WTC11 (cell line): ENCODE measurements at regions not wholly inside any gene's neighbourhood (a gene's known extent, or its start where the extent isn't known, plus 50 kb on each side); places are given as distances from the start of the nearest gene placed in this dataset.

Experiments
- ATAC-seq: fragments of 200-7000 bp; cut with Tn5 transposase; 2 replicates; pipeline ENCODE4 v1.10.0; 2021; ENCODE audit warnings: mild to moderate bottlenecking, moderate library complexity
- CTCF ChIA-PET: fragments of 300-600 bp; sonication (Branson Sonifier 250); formaldehyde crosslinking; loops from one replicate; lab custom pipeline; 2021; ENCODE audit warnings: antibody characterized with exemption; lab: Charles Lee
- POLR2A ChIA-PET: fragments of 350-600 bp; sonication (Branson Sonifier 250); formaldehyde crosslinking; loops from one replicate; lab custom pipeline; 2021; ENCODE audit warnings: antibody characterized with exemption; lab: Charles Lee
- DNase-seq: peaks from one replicate; pipeline ENCODE4 v3.0.0; 2021; ENCODE audit warnings: low spot score
- H3K27ac Mint-ChIP-seq: 2 replicates; pipeline ENCODE4 v1.8.0; 2021; ENCODE audit warnings: mixed read lengths
- H3K27me3 Mint-ChIP-seq: 2 replicates; pipeline ENCODE4 v1.8.0; 2021; ENCODE audit warnings: low read depth, mild to moderate bottlenecking, moderate library complexity, mixed read lengths
- H3K36me3 Mint-ChIP-seq: 2 replicates; pipeline ENCODE4 v1.8.0; 2021; ENCODE audit warnings: mixed read lengths
- H3K4me1 Mint-ChIP-seq: 2 replicates; pipeline ENCODE4 v1.8.0; 2022; ENCODE audit warnings: mixed read lengths
- H3K4me3 Mint-ChIP-seq: 2 replicates; pipeline ENCODE4 v1.8.0; 2021; ENCODE audit warnings: mild to moderate bottlenecking, moderate library complexity, mixed read lengths
- H3K9me3 Mint-ChIP-seq: 2 replicates; pipeline ENCODE4 v1.8.0; 2021; ENCODE audit warnings: mixed read lengths
- ATF3 ChIP-seq: sonication (generic); formaldehyde crosslinking; conservative IDR thresholded peaks from 2 replicates; pipeline ENCODE4 v1.8.1; 2022; ENCODE audit warnings: mild to moderate bottlenecking, missing genetic modification reagents
- ATF6 ChIP-seq: sonication (generic); formaldehyde crosslinking; IDR thresholded peaks from 2 replicates; pipeline ENCODE4 v1.8.1; 2023; ENCODE audit warnings: mild to moderate bottlenecking, missing genetic modification reagents
- CDX4 ChIP-seq: fragments of 250-450 bp; sonication (Bioruptor Pico); IDR thresholded peaks from 2 replicates; pipeline ENCODE4 v1.9.0; 2021; ENCODE audit warnings: moderate library complexity, mild to moderate bottlenecking, inconsistent platforms, borderline replicate concordance
- CREB1 ChIP-seq: sonication (generic); formaldehyde crosslinking; IDR thresholded peaks from 2 replicates; pipeline ENCODE4 v1.8.0; 2023; ENCODE audit warnings: mild to moderate bottlenecking, missing genetic modification reagents
- CREM ChIP-seq: sonication (generic); formaldehyde crosslinking; IDR thresholded peaks from 2 replicates; pipeline ENCODE4 v1.8.1; 2022; ENCODE audit warnings: mild to moderate bottlenecking, missing genetic modification reagents, moderate library complexity
- GRHL2 ChIP-seq: fragments of 250-450 bp; sonication (Bioruptor Pico); IDR thresholded peaks from 2 replicates; pipeline ENCODE4 v1.8.0; 2022; ENCODE audit warnings: mild to moderate bottlenecking, moderate library complexity; ENCODE audit not compliant: insufficient replicate concordance, severe bottlenecking
- JUN ChIP-seq: sonication (generic); formaldehyde crosslinking; IDR thresholded peaks from 2 replicates; pipeline ENCODE4 v1.8.0; 2023; ENCODE audit warnings: mild to moderate bottlenecking, missing genetic modification reagents
- KAT7 ChIP-seq: sonication (generic); formaldehyde crosslinking; IDR thresholded peaks from 2 replicates; pipeline ENCODE4 v1.8.1; 2023; ENCODE audit warnings: missing genetic modification reagents, mild to moderate bottlenecking, borderline replicate concordance
- MYBL2 ChIP-seq: sonication (generic); formaldehyde crosslinking; IDR thresholded peaks from 2 replicates; pipeline ENCODE4 v1.8.1; 2023; ENCODE audit warnings: mild to moderate bottlenecking, moderate library complexity, missing genetic modification reagents
- NFATC4 ChIP-seq: fragments of 250-450 bp; sonication (Bioruptor Pico); IDR thresholded peaks from 2 replicates; pipeline ENCODE4 v1.9.0; 2021; ENCODE audit warnings: mild to moderate bottlenecking
- OVOL2 ChIP-seq: fragments of 250-450 bp; sonication (Bioruptor Pico); IDR thresholded peaks from 2 replicates; pipeline ENCODE4 v1.9.0; 2021; ENCODE audit warnings: mild to moderate bottlenecking, borderline replicate concordance
- SMAD4 ChIP-seq: sonication (generic); formaldehyde crosslinking; IDR thresholded peaks from 2 replicates; pipeline ENCODE4 v1.8.0; 2022; ENCODE audit warnings: mild to moderate bottlenecking, missing genetic modification reagents
- ZBTB21 ChIP-seq: sonication (generic); formaldehyde crosslinking; IDR thresholded peaks from 2 replicates; pipeline ENCODE4 v1.8.1; 2023; ENCODE audit warnings: mild to moderate bottlenecking, missing genetic modification reagents, borderline replicate concordance
- ZNF263 ChIP-seq: sonication (generic); formaldehyde crosslinking; IDR thresholded peaks from 2 replicates; pipeline ENCODE4 v1.8.1; 2022; ENCODE audit warnings: low read depth, mild to moderate bottlenecking, moderate library complexity, missing genetic modification reagents
- ZNF512 ChIP-seq: sonication (generic); formaldehyde crosslinking; IDR thresholded peaks from 2 replicates; pipeline ENCODE4 v1.8.1; 2022; ENCODE audit warnings: missing genetic modification reagents, borderline replicate concordance
- TF ChIP-seq, protein P1 (sequence below): sonication (generic); formaldehyde crosslinking; conservative IDR thresholded peaks from 2 replicates; pipeline ENCODE4 v1.8.1; 2023; ENCODE audit warnings: mild to moderate bottlenecking, low read depth, missing genetic modification reagents, moderate library complexity
- TF ChIP-seq, protein P2 (sequence below): sonication (generic); formaldehyde crosslinking; IDR thresholded peaks from 2 replicates; pipeline ENCODE4 v1.8.1; 2023; ENCODE audit warnings: mild to moderate bottlenecking, missing genetic modification reagents
- TF ChIP-seq, protein P3 (sequence below): sonication (generic); formaldehyde crosslinking; IDR thresholded peaks from 2 replicates; pipeline ENCODE4 v1.8.1; 2022; ENCODE audit warnings: low read depth, mild to moderate bottlenecking, moderate library complexity, missing genetic modification reagents, borderline replicate concordance
- TF ChIP-seq, protein P4 (sequence below): fragments of 250-450 bp; sonication (Bioruptor Pico); IDR thresholded peaks from 2 replicates; pipeline ENCODE4 v1.9.0; 2021; ENCODE audit warnings: mild to moderate bottlenecking

DNA sequence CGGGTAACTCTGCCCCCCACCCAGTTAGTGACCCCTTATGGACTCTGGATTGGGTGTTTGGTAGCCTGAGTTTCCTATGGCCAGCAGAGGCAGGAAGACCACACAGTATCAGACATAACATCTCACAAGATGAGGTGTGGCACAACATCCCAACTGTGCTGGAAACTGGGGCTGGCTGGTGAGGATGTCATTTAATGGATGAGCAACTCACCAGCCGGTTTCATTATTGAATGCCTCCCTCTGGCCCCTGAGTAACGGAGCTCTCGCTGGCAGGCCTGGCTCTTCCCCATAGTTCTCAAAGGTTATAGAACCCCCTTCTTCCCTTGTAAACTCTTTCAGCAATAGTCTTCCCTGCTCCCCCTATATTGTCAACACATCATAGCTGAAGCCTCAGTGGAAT is 195.0 kb downstream of the BCL11A start:
- no peak for ATAC-seq
- DNase-seq = no peak
- ChIA-PET CTCF (no interaction called here), POLR2A (no interaction called here)
- no peak overlapping the region for H3K4me3 Mint-ChIP-seq
- H3K4me1 Mint-ChIP-seq = peaks cover 21% of the 10 kb centered on the region
- H3K9me3 Mint-ChIP-seq = peaks cover 8% of the 10 kb centered on the region
- TF ChIP-seq, protein P1, sequence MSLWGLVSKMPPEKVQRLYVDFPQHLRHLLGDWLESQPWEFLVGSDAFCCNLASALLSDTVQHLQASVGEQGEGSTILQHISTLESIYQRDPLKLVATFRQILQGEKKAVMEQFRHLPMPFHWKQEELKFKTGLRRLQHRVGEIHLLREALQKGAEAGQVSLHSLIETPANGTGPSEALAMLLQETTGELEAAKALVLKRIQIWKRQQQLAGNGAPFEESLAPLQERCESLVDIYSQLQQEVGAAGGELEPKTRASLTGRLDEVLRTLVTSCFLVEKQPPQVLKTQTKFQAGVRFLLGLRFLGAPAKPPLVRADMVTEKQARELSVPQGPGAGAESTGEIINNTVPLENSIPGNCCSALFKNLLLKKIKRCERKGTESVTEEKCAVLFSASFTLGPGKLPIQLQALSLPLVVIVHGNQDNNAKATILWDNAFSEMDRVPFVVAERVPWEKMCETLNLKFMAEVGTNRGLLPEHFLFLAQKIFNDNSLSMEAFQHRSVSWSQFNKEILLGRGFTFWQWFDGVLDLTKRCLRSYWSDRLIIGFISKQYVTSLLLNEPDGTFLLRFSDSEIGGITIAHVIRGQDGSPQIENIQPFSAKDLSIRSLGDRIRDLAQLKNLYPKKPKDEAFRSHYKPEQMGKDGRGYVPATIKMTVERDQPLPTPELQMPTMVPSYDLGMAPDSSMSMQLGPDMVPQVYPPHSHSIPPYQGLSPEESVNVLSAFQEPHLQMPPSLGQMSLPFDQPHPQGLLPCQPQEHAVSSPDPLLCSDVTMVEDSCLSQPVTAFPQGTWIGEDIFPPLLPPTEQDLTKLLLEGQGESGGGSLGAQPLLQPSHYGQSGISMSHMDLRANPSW = no peak
- TF ChIP-seq CDX4 (CRISPR knock-in tag) = no peak
- TF ChIP-seq ATF6 (CRISPR knock-in tag) = no peak
- no peaks in the 10 kb centered on the region; the same call in none of the 2 replicates for H3K27me3 Mint-ChIP-seq
- H3K27ac Mint-ChIP-seq = no peak overlapping the region
- H3K36me3 Mint-ChIP-seq = no peaks in the 10 kb centered on the region

- H3K9me3 Mint-ChIP-seq = peaks cover 8% of the 10 kb centered on the region
- no peaks in the 10 kb centered on the region for H3K36me3 Mint-ChIP-seq
- ChIA-PET POLR2A (no interaction called here), CTCF (no interaction called here)
- DNase-seq (no peak), ATAC-seq (no peak)
- no peak overlapping the region for H3K27ac Mint-ChIP-seq
- peaks cover 26% of the 10 kb centered on the region for H3K4me1 Mint-ChIP-seq
- TF ChIP-seq GRHL2 (CRISPR knock-in tag) (no peak), CREB1 (CRISPR knock-in tag) (no peak), JUN (no peak), ZBTB21 (no peak), ZNF263 (CRISPR knock-in tag) (no peak), CREM (CRISPR knock-in tag) (no peak), ATF3 (no peak), OVOL2 (no peak), ZNF512 (CRISPR knock-in tag) (no peak), MYBL2 (CRISPR knock-in tag) (no peak), NFATC4 (no peak), KAT7 (CRISPR knock-in tag) (no peak), SMAD4 (no peak)
- TF ChIP-seq, protein P2, sequence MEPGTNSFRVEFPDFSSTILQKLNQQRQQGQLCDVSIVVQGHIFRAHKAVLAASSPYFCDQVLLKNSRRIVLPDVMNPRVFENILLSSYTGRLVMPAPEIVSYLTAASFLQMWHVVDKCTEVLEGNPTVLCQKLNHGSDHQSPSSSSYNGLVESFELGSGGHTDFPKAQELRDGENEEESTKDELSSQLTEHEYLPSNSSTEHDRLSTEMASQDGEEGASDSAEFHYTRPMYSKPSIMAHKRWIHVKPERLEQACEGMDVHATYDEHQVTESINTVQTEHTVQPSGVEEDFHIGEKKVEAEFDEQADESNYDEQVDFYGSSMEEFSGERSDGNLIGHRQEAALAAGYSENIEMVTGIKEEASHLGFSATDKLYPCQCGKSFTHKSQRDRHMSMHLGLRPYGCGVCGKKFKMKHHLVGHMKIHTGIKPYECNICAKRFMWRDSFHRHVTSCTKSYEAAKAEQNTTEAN (CRISPR knock-in tag) = no peak
- TF ChIP-seq, protein P3, sequence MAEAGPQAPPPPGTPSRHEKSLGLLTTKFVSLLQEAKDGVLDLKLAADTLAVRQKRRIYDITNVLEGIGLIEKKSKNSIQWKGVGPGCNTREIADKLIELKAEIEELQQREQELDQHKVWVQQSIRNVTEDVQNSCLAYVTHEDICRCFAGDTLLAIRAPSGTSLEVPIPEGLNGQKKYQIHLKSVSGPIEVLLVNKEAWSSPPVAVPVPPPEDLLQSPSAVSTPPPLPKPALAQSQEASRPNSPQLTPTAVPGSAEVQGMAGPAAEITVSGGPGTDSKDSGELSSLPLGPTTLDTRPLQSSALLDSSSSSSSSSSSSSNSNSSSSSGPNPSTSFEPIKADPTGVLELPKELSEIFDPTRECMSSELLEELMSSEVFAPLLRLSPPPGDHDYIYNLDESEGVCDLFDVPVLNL (CRISPR knock-in tag) = no peak
- TF ChIP-seq, protein P4, sequence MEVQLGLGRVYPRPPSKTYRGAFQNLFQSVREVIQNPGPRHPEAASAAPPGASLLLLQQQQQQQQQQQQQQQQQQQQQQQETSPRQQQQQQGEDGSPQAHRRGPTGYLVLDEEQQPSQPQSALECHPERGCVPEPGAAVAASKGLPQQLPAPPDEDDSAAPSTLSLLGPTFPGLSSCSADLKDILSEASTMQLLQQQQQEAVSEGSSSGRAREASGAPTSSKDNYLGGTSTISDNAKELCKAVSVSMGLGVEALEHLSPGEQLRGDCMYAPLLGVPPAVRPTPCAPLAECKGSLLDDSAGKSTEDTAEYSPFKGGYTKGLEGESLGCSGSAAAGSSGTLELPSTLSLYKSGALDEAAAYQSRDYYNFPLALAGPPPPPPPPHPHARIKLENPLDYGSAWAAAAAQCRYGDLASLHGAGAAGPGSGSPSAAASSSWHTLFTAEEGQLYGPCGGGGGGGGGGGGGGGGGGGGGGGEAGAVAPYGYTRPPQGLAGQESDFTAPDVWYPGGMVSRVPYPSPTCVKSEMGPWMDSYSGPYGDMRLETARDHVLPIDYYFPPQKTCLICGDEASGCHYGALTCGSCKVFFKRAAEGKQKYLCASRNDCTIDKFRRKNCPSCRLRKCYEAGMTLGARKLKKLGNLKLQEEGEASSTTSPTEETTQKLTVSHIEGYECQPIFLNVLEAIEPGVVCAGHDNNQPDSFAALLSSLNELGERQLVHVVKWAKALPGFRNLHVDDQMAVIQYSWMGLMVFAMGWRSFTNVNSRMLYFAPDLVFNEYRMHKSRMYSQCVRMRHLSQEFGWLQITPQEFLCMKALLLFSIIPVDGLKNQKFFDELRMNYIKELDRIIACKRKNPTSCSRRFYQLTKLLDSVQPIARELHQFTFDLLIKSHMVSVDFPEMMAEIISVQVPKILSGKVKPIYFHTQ (CRISPR knock-in tag) = no peak
- H3K27me3 Mint-ChIP-seq = no peaks in the 10 kb centered on the region; the same call in none of the 2 replicates
- no peak overlapping the region for H3K4me3 Mint-ChIP-seq
These were observed 195.5 kb downstream of the BCL11A start for GRCh38 chr2:60357996-60358395.
